ENCODE measurements at regions not wholly inside any gene's neighbourhood (a gene's known extent, or its start where the extent isn't known, plus 50 kb on each side); places are given as distances from the start of the nearest gene placed in this dataset.

- TF ChIP-seq CTCF (IDR thresholded peaks at IDR 0.05) (no peak), POLR2A (IDR thresholded peaks at IDR 0.05) (no peak), POLR2AphosphoS5 (IDR thresholded peaks at IDR 0.05) (no peak)
These were observed 73.7 kb downstream of the ARL4A start for GRCh38 chr7:12761111-12761510.

All from suprapubic skin (tissue), 4 donors.